ENCODE measurements at regions not wholly inside any gene's neighbourhood (a gene's known extent, or its start where the extent isn't known, plus 50 kb on each side); places are given as distances from the start of the nearest gene placed in this dataset.

DNA sequence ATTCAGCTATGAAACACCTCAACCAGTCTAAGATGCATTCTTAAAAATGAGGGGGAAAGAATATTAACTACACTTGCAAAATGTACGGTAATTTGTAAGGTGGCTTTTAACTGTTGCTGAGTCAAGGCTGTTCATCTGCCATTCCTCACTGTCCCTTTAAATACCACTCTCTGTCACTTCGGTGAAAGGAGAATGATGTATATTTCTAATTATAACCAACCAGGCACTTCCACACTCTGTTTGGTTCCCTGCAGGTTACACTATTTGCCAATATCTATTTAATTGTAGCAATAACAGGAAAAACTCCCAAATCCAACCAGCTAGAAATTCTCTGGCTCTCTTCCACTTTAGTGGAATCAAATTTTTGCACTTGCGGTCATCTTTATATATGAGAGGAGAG lies 70.5 kb upstream of the SLCO3A1 start:
- TF ChIP-seq EZH2 (IDR thresholded peaks at IDR 0.05) = no peak
- TF ChIP-seq, protein P1, sequence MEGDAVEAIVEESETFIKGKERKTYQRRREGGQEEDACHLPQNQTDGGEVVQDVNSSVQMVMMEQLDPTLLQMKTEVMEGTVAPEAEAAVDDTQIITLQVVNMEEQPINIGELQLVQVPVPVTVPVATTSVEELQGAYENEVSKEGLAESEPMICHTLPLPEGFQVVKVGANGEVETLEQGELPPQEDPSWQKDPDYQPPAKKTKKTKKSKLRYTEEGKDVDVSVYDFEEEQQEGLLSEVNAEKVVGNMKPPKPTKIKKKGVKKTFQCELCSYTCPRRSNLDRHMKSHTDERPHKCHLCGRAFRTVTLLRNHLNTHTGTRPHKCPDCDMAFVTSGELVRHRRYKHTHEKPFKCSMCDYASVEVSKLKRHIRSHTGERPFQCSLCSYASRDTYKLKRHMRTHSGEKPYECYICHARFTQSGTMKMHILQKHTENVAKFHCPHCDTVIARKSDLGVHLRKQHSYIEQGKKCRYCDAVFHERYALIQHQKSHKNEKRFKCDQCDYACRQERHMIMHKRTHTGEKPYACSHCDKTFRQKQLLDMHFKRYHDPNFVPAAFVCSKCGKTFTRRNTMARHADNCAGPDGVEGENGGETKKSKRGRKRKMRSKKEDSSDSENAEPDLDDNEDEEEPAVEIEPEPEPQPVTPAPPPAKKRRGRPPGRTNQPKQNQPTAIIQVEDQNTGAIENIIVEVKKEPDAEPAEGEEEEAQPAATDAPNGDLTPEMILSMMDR (IDR thresholded peaks at IDR 0.05) = no peak
- TF ChIP-seq EZH2phosphoT487 (IDR thresholded peaks at IDR 0.05) = no peak

Measured in neural progenitor cell (in vitro differentiated cells).